Motor neuron (in vitro differentiated cells): ENCODE measurements at regions not wholly inside any gene's neighbourhood (a gene's known extent, or its start where the extent isn't known, plus 50 kb on each side); places are given as distances from the start of the nearest gene placed in this dataset.
A peak's percentile ranks its signal among the peaks of the same experiment; 100 is the strongest.

Source experiments
- ATAC-seq, 8 experiments: fragments of 200-7000 bp; cut with Tn5 transposase; replicated peaks in 6 of 8; 2 replicates each; pipeline ENCODE4 v1.8.0; 2021; ENCODE audit warnings: mild to moderate bottlenecking in 8 of 8, moderate library complexity in 8 of 8
- H3K27ac ChIP-seq, 2 donors: fragments of 250-450 bp; sonication (Bioruptor Pico); 2 replicates each; pipeline ENCODE4 v1.9.0; 2021; ENCODE audit warnings: antibody characterized with exemption in 2 of 2, mild to moderate bottlenecking in 2 of 2, moderate library complexity in 1 of 2
- H3K4me1 ChIP-seq, 2 donors: fragments of 250-450 bp; sonication (Bioruptor Pico); replicated peaks in 1 of 2; 2 replicates each; pipeline ENCODE4 v1.6.1; 2021; ENCODE audit warnings: antibody characterized with exemption in 2 of 2, mild to moderate bottlenecking in 2 of 2, moderate library complexity in 1 of 2
- H3K4me3 ChIP-seq, 5 donors: fragments of 250-450 bp; sonication (Bioruptor Pico); 2 replicates each; pipeline ENCODE4 v1.9.0; 2021; ENCODE audit warnings: antibody characterized with exemption in 5 of 5, mild to moderate bottlenecking in 5 of 5, moderate library complexity in 4 of 5
- WGBS, 10 experiments: fragments of 450-650 bp; shearing (Covaris generic); methylation state at CpG; one replicate each; pipeline ENCODE4 v1.0.0; 2022; 5-methylcytosine and 5-hydroxymethylcytosine counted together
- in situ Hi-C, 9 experiments: fragments of 400-800 bp; cut with MboI; loops; one replicate each; pipeline ENCODE4 v1.15.0; 2021; ENCODE audit warnings: low sequenced_read_pairs in 9 of 9, low pct_unique_long_range_greater_than_20kb in 2 of 9; ENCODE audit not compliant: unreplicated experiment in 9 of 9

- in situ Hi-C loops = no loop called here
- Histone ChIP-seq H3K27ac (no peak overlapping the region), H3K4me3 (no peak overlapping the region), H3K4me1 (no peaks in the 10 kb centered on the region)
- WGBS, 10 experiments = 0 to 100% (median 51%) methylated on average over 1 to 3 of the region's 3 CpGs
- ATAC-seq = no peak
Observed at GRCh38 chr6:91573826-91574416, 987.0 kb upstream of the MAP3K7 start.

GRCh38 chr6:91572878-91573277 lies 986.0 kb upstream of the MAP3K7 start:
- no peak for ATAC-seq
- Histone ChIP-seq H3K4me1 (no peaks in the 10 kb centered on the region), H3K27ac (no peak overlapping the region), H3K4me3 (no peak overlapping the region)
- 0 to 72% (median 41%) methylated on average over 1 to 3 of the region's 3 CpGs; no CpG with 5 or more reads in 1 of the 10 experiments for WGBS, 10 experiments
- in situ Hi-C loops = no loop called here

- H3K27ac ChIP-seq = no peak overlapping the region
- 6 to 100% (median 78%) methylated on average over 1 to 2 of the region's 2 CpGs; no CpG with 5 or more reads in 1 of the 10 experiments for WGBS, 10 experiments
- peak in 2 of 8 experiments; percentile 33 for ATAC-seq
- in situ Hi-C loops = no loop called here
- H3K4me1 ChIP-seq = no peaks in the 10 kb centered on the region
- H3K4me3 ChIP-seq = no peak overlapping the region
Observed at GRCh38 chr6:91569071-91569470, 982.2 kb upstream of the MAP3K7 start.

- in situ Hi-C loops = no loop called here
- no peak overlapping the region for H3K27ac ChIP-seq
- no peak overlapping the region for H3K4me3 ChIP-seq
- no peaks in the 10 kb centered on the region for H3K4me1 ChIP-seq
- no peak for ATAC-seq
Observed at GRCh38 chr6:91566467-91566866, 979.6 kb upstream of the MAP3K7 start.

GRCh38 chr6:91565207-91565606 lies 978.3 kb upstream of the MAP3K7 start:
- no peak overlapping the region for H3K4me3 ChIP-seq
- H3K4me1 ChIP-seq = no peaks in the 10 kb centered on the region
- in situ Hi-C loops = no loop called here
- H3K27ac ChIP-seq = no peak overlapping the region
- WGBS, 10 experiments = 0 to 100% (median 64%) methylated on average over 1 to 3 of the region's 3 CpGs
- ATAC-seq = no peak

- ATAC-seq = no peak
- in situ Hi-C loops = no loop called here
- Histone ChIP-seq H3K4me3 (no peak overlapping the region), H3K27ac (no peak overlapping the region), H3K4me1 (no peaks in the 10 kb centered on the region)
- 34 to 100% (median 93%) methylated on average over 1 to 3 of the region's 3 CpGs for WGBS, 10 experiments
Observed at GRCh38 chr6:91562955-91563354, 976.1 kb upstream of the MAP3K7 start.

- Histone ChIP-seq H3K4me3 (no peak overlapping the region), H3K27ac (no peak overlapping the region), H3K4me1 (no peaks in the 10 kb centered on the region)
- in situ Hi-C loops = no loop called here
- 0 to 100% (median 86%) methylated on average over 1 to 3 of the region's 3 CpGs; no CpG with 5 or more reads in 3 of the 10 experiments for WGBS, 10 experiments
- ATAC-seq = no peak
Observed at GRCh38 chr6:91560409-91560808, 973.5 kb upstream of the MAP3K7 start.

- Histone ChIP-seq H3K4me1 (peaks cover 0 to 14% of the 10 kb centered on the region in 2 donors), H3K4me3 (no peak overlapping the region), H3K27ac (no peak overlapping the region)
- in situ Hi-C loops = no loop called here
- WGBS, 10 experiments = 0 to 88% (median 43%) methylated on average over 1 to 5 of the region's 5 CpGs
- ATAC-seq = peak in 2 of 8 experiments; percentile 50 to 95
Observed at GRCh38 chr6:91540902-91541301, 954.0 kb upstream of the MAP3K7 start.

- in situ Hi-C loops = no loop called here
- 6 to 86% (median 53%) methylated on average over 1 to 3 of the region's 3 CpGs; no CpG with 5 or more reads in 1 of the 10 experiments for WGBS, 10 experiments
- Histone ChIP-seq H3K4me1 (peaks cover 0 to 14% of the 10 kb centered on the region in 2 donors), H3K27ac (no peak overlapping the region), H3K4me3 (no peak overlapping the region)
- peak in 1 of 8 experiments; percentile 18 for ATAC-seq
Observed at GRCh38 chr6:91539456-91539855, 952.6 kb upstream of the MAP3K7 start.

GRCh38 chr6:91538622-91539021 lies 951.8 kb upstream of the MAP3K7 start:
- WGBS, 10 experiments = 26 to 100% (median 79%) methylated on average over 1 to 4 of the region's 4 CpGs
- Histone ChIP-seq H3K4me1 (peaks cover 0 to 14% of the 10 kb centered on the region in 2 donors), H3K27ac (no peak overlapping the region), H3K4me3 (no peak overlapping the region)
- in situ Hi-C loops = no loop called here
- no peak for ATAC-seq

- H3K4me3 ChIP-seq = no peak overlapping the region
- ATAC-seq = no peak
- H3K27ac ChIP-seq = no peak overlapping the region
- in situ Hi-C loops = no loop called here
- 17 to 100% (median 57%) methylated on average over 1 to 2 of the region's 2 CpGs for WGBS, 10 experiments
- no peaks in the 10 kb centered on the region for H3K4me1 ChIP-seq
Observed at GRCh38 chr6:91534614-91535013, 947.7 kb upstream of the MAP3K7 start.

- in situ Hi-C loops = no loop called here
- Histone ChIP-seq H3K27ac (no peak overlapping the region), H3K4me3 (no peak overlapping the region), H3K4me1 (no peaks in the 10 kb centered on the region)
- peak in 2 of 8 experiments; percentile 22 to 63 for ATAC-seq
- 0 to 93% (median 60%) methylated on average over 1 to 3 of the region's 3 CpGs; no CpG with 5 or more reads in 1 of the 10 experiments for WGBS, 10 experiments
Observed at GRCh38 chr6:91523511-91523910, 936.6 kb upstream of the MAP3K7 start.

GRCh38 chr6:91521999-91522398 lies 935.1 kb upstream of the MAP3K7 start:
- Histone ChIP-seq H3K4me3 (no peak overlapping the region), H3K4me1 (no peaks in the 10 kb centered on the region), H3K27ac (no peak overlapping the region)
- in situ Hi-C loops = no loop called here
- ATAC-seq = peak in 2 of 8 experiments; percentile 85 to 96

- ATAC-seq = peak in 2 of 8 experiments; percentile 63 to 75
- H3K4me1 ChIP-seq = peaks cover 0 to 6% of the 10 kb centered on the region in 2 donors
- no peak overlapping the region for H3K4me3 ChIP-seq
- H3K27ac ChIP-seq = no peak overlapping the region
- in situ Hi-C loops = no loop called here
- 40 to 100% (median 89%) methylated on average over 1 to 2 of the region's 2 CpGs; no CpG with 5 or more reads in 3 of the 10 experiments for WGBS, 10 experiments
Observed at GRCh38 chr6:91509711-91510110, 922.8 kb upstream of the MAP3K7 start.
